SU-DHL-6 (cell line): ENCODE measurements at regions not wholly inside any gene's neighbourhood (a gene's known extent, or its start where the extent isn't known, plus 50 kb on each side); places are given as distances from the start of the nearest gene placed in this dataset.

Experiments
- H2AFZ ChIP-seq: fragments of 200-600 bp; sonication (generic); 2 replicates; pipeline ENCODE4 v1.6.1; 2014; ENCODE audit warnings: low read depth, mild to moderate bottlenecking, moderate library complexity, mixed read lengths, antibody characterized with exemption, low read length; ENCODE audit not compliant: severe bottlenecking
- H3F3A ChIP-seq: fragments of 200-600 bp; shearing (Covaris generic); 2 replicates; pipeline ENCODE4 v1.6.0; 2016; ENCODE audit warnings: antibody characterized with exemption, mild to moderate bottlenecking; ENCODE audit not compliant: insufficient read depth
- H3K27ac ChIP-seq: fragments of 200-600 bp; sonication (generic); 2 replicates; pipeline ENCODE4 v1.5.1; 2016; ENCODE audit warnings: low read depth, mild to moderate bottlenecking, low read length, moderate library complexity, mixed read lengths
- H3K27me3 ChIP-seq: fragments of 200-600 bp; sonication (generic), shearing (Covaris generic); 2 replicates; pipeline ENCODE4 v1.6.0; 2014; ENCODE audit warnings: mild to moderate bottlenecking, low read length
- H3K36me3 ChIP-seq: fragments of 200-600 bp; sonication (generic); 2 replicates; pipeline ENCODE4 v1.6.1; 2014; ENCODE audit warnings: mild to moderate bottlenecking, low read length, mixed read lengths
- H3K4me2 ChIP-seq: fragments of 300-600, 200-600 bp; shearing (Covaris generic), sonication (generic); 2 replicates; pipeline ENCODE4 v1.6.0; 2014; ENCODE audit warnings: low read length, low read depth, mild to moderate bottlenecking; ENCODE audit not compliant: poor library complexity, severe bottlenecking
- H3K4me3 ChIP-seq: fragments of 200-600 bp; sonication (generic); 2 replicates; pipeline ENCODE4 v1.5.1; 2014; ENCODE audit warnings: antibody characterized with exemption, low read length, mild to moderate bottlenecking, mixed read lengths; ENCODE audit not compliant: insufficient read depth, poor library complexity, severe bottlenecking
- H3K79me2 ChIP-seq: fragments of 200-600 bp; sonication (generic); 2 replicates; pipeline ENCODE4 v1.6.1; 2014; ENCODE audit warnings: mild to moderate bottlenecking, low read length, moderate library complexity; ENCODE audit not compliant: insufficient read depth
- H3K9ac ChIP-seq: fragments of 200-600 bp; sonication (generic); 2 replicates; pipeline ENCODE4 v1.7.0; 2014; ENCODE audit warnings: mild to moderate bottlenecking, low read length
- H3K9me2 ChIP-seq: fragments of 200-600 bp; sonication (generic); replicated peaks from 2 replicates; pipeline ENCODE4 v1.6.1; 2014; ENCODE audit warnings: low read length; ENCODE audit not compliant: insufficient read depth
- H3K9me3 ChIP-seq: fragments of 200-600 bp; sonication (generic); 2 replicates; pipeline ENCODE4 v1.6.1; 2014; ENCODE audit warnings: low read length, mixed read lengths; ENCODE audit not compliant: insufficient read depth
- H4K20me1 ChIP-seq: fragments of 200-600 bp; sonication (generic); 2 replicates; pipeline ENCODE4 v1.6.1; 2014; ENCODE audit warnings: low read depth, mild to moderate bottlenecking, antibody characterized with exemption, low read length, moderate library complexity, mixed read lengths
- CTCF ChIP-seq: fragments of 200-600 bp; sonication (generic); IDR thresholded peaks from one replicate; pipeline ENCODE4 v1.5.1; 2017; ENCODE audit warnings: antibody characterized with exemption, mild to moderate bottlenecking, low read length, moderate library complexity; ENCODE audit not compliant: insufficient read depth, poor library complexity, severe bottlenecking
- EZH2phosphoT487 ChIP-seq: fragments of 200-600 bp; sonication (generic), shearing (Covaris generic); conservative IDR thresholded peaks from 2 replicates; pipeline ENCODE4 v1.6.1; 2018; ENCODE audit warnings: mild to moderate bottlenecking, antibody characterized with exemption, low read length, moderate library complexity, mixed read lengths

GRCh38 chr12:46468813-46469212 lies 96.2 kb upstream of the SLC38A2 start:
- H3F3A ChIP-seq: no peaks in the 10 kb centered on the region
- no peak overlapping the region for H3K4me3 ChIP-seq
- no peak overlapping the region for H2AFZ ChIP-seq
- no peak overlapping the region for H3K27ac ChIP-seq
- no peaks in the 10 kb centered on the region for H3K9me2 ChIP-seq
- H3K79me2 ChIP-seq: no peaks in the 10 kb centered on the region
- H3K36me3 ChIP-seq: no peaks in the 10 kb centered on the region
- H4K20me1 ChIP-seq: no peaks in the 10 kb centered on the region
- TF ChIP-seq EZH2phosphoT487: no peak
- no peak for TF ChIP-seq CTCF
- no peaks in the 10 kb centered on the region for H3K27me3 ChIP-seq
- H3K9me3 ChIP-seq: no peaks in the 10 kb centered on the region
- H3K4me2 ChIP-seq: no peak overlapping the region
- no peak overlapping the region for H3K9ac ChIP-seq

DNA sequence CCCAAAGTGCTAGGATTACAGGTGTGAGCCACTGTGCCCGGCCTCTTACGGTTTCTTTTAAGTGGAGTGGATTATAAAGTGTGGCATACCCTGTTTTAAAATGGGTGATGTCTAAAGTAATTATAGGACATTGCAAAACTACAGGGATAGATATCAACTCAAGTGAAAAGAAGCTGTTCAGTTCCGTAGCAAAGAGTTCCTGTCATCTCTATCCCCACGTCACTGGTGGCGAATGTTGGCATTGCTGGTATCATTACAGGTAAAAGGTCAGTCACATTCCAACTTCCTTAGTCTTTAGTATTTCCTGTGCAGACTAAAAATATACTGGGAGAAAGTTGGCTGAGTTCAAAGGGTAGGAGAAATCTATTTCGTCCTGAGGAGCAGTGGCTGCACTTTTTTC lies 95.6 kb upstream of the SLC38A2 start:
- Histone ChIP-seq H3K79me2 (no peaks in the 10 kb centered on the region), H3K9me2 (no peaks in the 10 kb centered on the region), H2AFZ (no peak overlapping the region), H3K27me3 (no peaks in the 10 kb centered on the region), H3K27ac (no peak overlapping the region), H3K36me3 (no peaks in the 10 kb centered on the region), H3F3A (no peaks in the 10 kb centered on the region), H3K4me3 (no peak overlapping the region), H4K20me1 (no peaks in the 10 kb centered on the region), H3K4me2 (no peak overlapping the region), H3K9ac (no peak overlapping the region), H3K9me3 (no peaks in the 10 kb centered on the region)
- no peak for TF ChIP-seq CTCF
- no peak for TF ChIP-seq EZH2phosphoT487

GRCh38 chr12:46465307-46465706 lies 92.7 kb upstream of the SLC38A2 start:
- Histone ChIP-seq H3K27ac (no peak overlapping the region), H3K9ac (no peak overlapping the region), H3K79me2 (no peaks in the 10 kb centered on the region), H3K27me3 (no peaks in the 10 kb centered on the region), H3K4me3 (no peak overlapping the region), H3K36me3 (no peaks in the 10 kb centered on the region), H3F3A (no peaks in the 10 kb centered on the region), H3K4me2 (no peak overlapping the region), H2AFZ (no peak overlapping the region), H3K9me3 (no peaks in the 10 kb centered on the region), H4K20me1 (no peaks in the 10 kb centered on the region), H3K9me2 (no peaks in the 10 kb centered on the region)
- TF ChIP-seq CTCF: no peak
- TF ChIP-seq EZH2phosphoT487: no peak

GRCh38 chr12:46464863-46465262 lies 92.3 kb upstream of the SLC38A2 start:
- Histone ChIP-seq H3K79me2 (no peaks in the 10 kb centered on the region), H3K4me2 (no peak overlapping the region), H3F3A (no peaks in the 10 kb centered on the region), H3K4me3 (no peak overlapping the region), H3K27ac (no peak overlapping the region), H2AFZ (no peak overlapping the region), H3K27me3 (no peaks in the 10 kb centered on the region), H3K36me3 (no peaks in the 10 kb centered on the region), H3K9me2 (no peaks in the 10 kb centered on the region), H3K9me3 (no peaks in the 10 kb centered on the region), H4K20me1 (no peaks in the 10 kb centered on the region), H3K9ac (no peak overlapping the region)
- TF ChIP-seq CTCF (no peak), EZH2phosphoT487 (no peak)
